ENCODE measurements at regions not wholly inside any gene's neighbourhood (a gene's known extent, or its start where the extent isn't known, plus 50 kb on each side); places are given as distances from the start of the nearest gene placed in this dataset.

DNA sequence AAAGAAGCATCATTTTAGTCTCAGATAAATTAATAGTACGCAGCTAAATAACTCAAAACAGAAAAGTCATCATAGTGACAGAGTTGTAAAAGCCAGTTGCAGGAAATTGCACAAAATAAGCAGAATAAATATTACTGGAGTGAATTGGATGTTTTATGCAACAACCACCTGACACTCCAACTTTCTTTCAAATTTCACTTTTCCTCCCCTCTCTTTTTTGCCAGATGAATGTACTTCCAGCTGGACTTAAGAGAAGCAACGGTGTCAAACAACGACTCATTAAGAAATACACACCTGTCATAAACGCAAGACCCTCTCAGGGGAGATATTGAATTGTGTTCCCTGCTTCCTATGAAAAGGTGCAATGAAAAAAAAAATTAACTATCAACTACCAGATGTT, 120.2 kb upstream of the HCCS start:
- TF ChIP-seq, protein P1, sequence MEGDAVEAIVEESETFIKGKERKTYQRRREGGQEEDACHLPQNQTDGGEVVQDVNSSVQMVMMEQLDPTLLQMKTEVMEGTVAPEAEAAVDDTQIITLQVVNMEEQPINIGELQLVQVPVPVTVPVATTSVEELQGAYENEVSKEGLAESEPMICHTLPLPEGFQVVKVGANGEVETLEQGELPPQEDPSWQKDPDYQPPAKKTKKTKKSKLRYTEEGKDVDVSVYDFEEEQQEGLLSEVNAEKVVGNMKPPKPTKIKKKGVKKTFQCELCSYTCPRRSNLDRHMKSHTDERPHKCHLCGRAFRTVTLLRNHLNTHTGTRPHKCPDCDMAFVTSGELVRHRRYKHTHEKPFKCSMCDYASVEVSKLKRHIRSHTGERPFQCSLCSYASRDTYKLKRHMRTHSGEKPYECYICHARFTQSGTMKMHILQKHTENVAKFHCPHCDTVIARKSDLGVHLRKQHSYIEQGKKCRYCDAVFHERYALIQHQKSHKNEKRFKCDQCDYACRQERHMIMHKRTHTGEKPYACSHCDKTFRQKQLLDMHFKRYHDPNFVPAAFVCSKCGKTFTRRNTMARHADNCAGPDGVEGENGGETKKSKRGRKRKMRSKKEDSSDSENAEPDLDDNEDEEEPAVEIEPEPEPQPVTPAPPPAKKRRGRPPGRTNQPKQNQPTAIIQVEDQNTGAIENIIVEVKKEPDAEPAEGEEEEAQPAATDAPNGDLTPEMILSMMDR (IDR thresholded peaks at IDR 0.05): no peak
- no peak for TF ChIP-seq EP300 (IDR thresholded peaks at IDR 0.05)
- TF ChIP-seq POLR2A (IDR thresholded peaks at IDR 0.05; ENCODE audit: low read depth): no peak
